Natural killer cell treated with Interleukin-12 subunit alpha and Interleukin-12 subunit beta and Interleukin-15 and Interleukin-18, amount 100 ng/mL, for 72 hours (primary cell): ENCODE measurements at regions not wholly inside any gene's neighbourhood (a gene's known extent, or its start where the extent isn't known, plus 50 kb on each side); places are given as distances from the start of the nearest gene placed in this dataset.

Experiments used
- ATAC-seq, 2 donors: fragments of 150-1000 bp; cut with Tn5 transposase in 1 of 2; sonication (Bioruptor Pico), chemical (Tn5 transposase) in 1 of 2; 2 replicates each; pipeline ENCODE4 v1.10.0; 2021
- DNase-seq: peaks from one replicate; pipeline ENCODE4 v3.0.0; 2022; ENCODE audit warnings: low spot score
- H3K27ac Mint-ChIP-seq, 2 donors: 1 replicate in 1 of 2; 2 replicates in 1 of 2; pipeline ENCODE4 v1.8.0; 2022; ENCODE audit warnings: mixed read lengths in 2 of 2, mild to moderate bottlenecking in 1 of 2, moderate library complexity in 1 of 2
- H3K27me3 Mint-ChIP-seq, 2 donors: 1 replicate in 1 of 2; 2 replicates in 1 of 2; pipeline ENCODE4 v1.8.0; 2022; ENCODE audit warnings: mixed read lengths in 2 of 2
- H3K36me3 Mint-ChIP-seq: one replicate; pipeline ENCODE4 v1.8.0; 2022; ENCODE audit warnings: mixed read lengths
- H3K4me1 Mint-ChIP-seq, 2 donors: 1 replicate in 1 of 2; 2 replicates in 1 of 2; pipeline ENCODE4 v1.8.0; 2022; ENCODE audit warnings: low read depth in 2 of 2, mixed read lengths in 2 of 2, mild to moderate bottlenecking in 1 of 2
- H3K4me3 Mint-ChIP-seq: one replicate; pipeline ENCODE4 v1.8.0; 2022; ENCODE audit warnings: mixed read lengths
- H3K9me3 Mint-ChIP-seq: 2 replicates; pipeline ENCODE4 v1.8.0; 2022; ENCODE audit warnings: mixed read lengths

DNA sequence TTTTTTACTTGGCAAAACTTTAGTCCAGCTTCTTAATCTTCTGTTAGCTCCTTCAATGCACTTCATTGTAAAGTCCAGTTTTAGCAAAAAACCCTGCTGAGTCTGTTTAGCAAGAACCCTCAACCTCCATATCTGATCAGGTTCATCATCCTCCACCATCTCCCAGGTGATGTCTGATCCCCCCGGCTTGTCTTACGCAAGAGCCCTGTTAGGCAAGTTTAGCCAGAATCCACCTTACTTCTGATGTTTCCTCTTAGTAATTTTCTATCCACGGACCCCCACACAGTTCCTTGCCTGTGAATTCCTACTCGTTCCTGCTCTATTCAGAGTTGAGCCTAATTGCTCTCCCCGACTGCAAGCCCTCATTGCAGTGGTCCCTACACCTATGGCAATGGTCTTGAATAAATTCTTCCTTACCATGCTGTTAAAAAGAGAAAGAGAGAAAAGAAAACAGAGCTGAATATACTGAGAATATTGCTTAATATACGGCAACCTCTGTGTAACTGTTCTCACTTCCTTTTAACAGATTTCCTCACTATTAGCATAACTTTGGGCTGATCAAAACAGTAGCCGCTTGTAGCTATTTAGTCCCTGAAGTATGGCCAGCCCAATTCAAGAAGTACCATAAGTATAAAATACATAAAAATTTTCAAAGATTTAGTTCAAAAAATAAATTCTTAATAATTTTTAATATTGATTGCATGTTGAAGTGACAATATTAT, 78.7 kb upstream of the MME start:
- Mint-ChIP-seq H3K27me3 (no peaks in the 10 kb centered on the region), H3K27ac (no peak overlapping the region), H3K36me3 (no peaks in the 10 kb centered on the region), H3K9me3 (peaks cover 4% of the 10 kb centered on the region), H3K4me3 (no peak overlapping the region), H3K4me1 (no peaks in the 10 kb centered on the region)
- no peak for ATAC-seq
- DNase-seq: no peak

DNA sequence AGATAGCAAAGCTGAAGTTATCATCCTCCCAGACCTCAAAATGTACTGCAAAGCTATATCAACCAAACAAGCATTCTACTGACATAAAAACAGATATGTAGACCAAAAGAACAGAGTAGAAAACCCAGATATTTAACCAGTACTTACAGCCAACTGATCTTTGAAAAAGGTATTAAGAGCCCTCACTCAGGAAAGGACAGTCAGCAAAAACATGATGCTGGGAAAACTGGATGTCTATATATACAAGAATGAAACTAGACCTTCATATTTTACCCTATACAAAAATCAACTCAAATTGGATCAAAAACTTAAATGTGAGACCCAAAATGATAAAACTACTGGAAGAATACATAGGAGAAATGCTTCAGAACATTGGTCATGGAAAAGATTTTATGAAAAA, 87.5 kb upstream of the MME start:
- no peak overlapping the region for H3K4me3 Mint-ChIP-seq
- H3K27ac Mint-ChIP-seq: no peak overlapping the region
- no peak for ATAC-seq
- no peak for DNase-seq
- H3K27me3 Mint-ChIP-seq: no peaks in the 10 kb centered on the region
- H3K9me3 Mint-ChIP-seq: peaks cover 15% of the 10 kb centered on the region
- H3K36me3 Mint-ChIP-seq: no peaks in the 10 kb centered on the region
- no peaks in the 10 kb centered on the region for H3K4me1 Mint-ChIP-seq

DNA sequence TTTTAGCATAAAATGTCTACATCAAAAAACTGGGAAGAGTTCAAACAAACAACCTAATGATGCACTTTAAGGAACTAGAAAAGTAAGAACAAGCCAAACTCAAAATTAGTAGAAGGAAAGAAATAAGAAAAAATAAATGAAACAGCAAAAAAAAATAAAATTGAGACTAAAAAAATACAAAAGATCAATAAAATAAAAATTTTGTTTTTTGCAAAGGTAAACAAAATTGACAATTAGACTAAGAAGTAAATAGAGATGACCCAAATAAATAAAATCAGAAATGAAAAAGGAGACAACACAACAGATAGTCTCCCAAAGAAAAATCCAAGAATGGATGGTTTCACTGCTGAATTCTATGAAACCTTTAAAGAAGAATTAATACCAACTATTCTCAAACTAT, 89.6 kb upstream of the MME start:
- no peaks in the 10 kb centered on the region for H3K4me1 Mint-ChIP-seq
- peaks cover 8% of the 10 kb centered on the region for H3K9me3 Mint-ChIP-seq
- no peak overlapping the region for H3K27ac Mint-ChIP-seq
- H3K4me3 Mint-ChIP-seq: no peak overlapping the region
- ATAC-seq: no peak
- no peaks in the 10 kb centered on the region for H3K27me3 Mint-ChIP-seq
- no peaks in the 10 kb centered on the region for H3K36me3 Mint-ChIP-seq
- no peak for DNase-seq

DNA sequence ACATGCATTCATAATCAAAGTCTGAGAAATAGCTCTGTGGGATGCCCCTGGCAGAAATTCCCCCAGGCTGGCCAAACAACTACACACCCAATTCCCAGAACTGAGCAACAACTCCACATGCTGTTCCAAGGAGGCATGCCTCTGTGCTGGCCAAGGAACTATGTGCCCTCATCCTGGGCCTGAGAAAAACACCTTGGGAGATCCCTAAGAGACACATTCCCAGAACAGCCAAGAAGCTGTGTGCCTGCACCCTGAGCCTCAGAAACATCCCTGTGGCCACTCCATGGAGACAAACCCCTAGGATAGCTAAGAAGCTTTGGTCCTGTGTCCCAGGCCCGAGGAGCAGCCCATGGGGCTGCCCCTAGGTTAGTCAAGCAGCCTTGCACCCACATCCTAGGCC, 92.3 kb upstream of the MME start:
- Mint-ChIP-seq H3K36me3 (peaks cover 7% of the 10 kb centered on the region), H3K27me3 (no peaks in the 10 kb centered on the region), H3K4me1 (no peaks in the 10 kb centered on the region), H3K9me3 (peaks cover 8% of the 10 kb centered on the region), H3K4me3 (no peak overlapping the region), H3K27ac (no peak overlapping the region)
- DNase-seq: no peak
- no peak for ATAC-seq

DNA sequence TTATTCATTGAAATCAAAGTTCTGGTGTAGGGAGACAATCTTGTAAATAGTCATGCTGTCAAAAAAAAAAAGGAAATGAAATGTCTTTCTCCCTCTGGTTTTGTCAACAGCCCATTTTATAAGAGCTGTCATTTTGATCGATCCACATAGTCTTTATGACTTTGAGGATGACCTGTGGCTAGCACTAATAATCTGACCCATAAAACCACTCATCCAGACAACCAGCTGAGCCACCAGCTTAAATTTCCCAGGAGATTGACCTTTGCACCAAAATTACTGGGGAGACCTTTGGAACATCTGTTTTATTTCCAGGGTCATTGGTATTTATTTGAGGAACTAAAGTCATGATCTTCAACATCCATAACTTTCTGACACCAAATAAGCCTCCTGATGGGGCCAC, 98.5 kb upstream of the MME start:
- no peaks in the 10 kb centered on the region for H3K27me3 Mint-ChIP-seq
- DNase-seq (no peak), ATAC-seq (no peak)
- H3K4me3 Mint-ChIP-seq: no peak overlapping the region
- H3K4me1 Mint-ChIP-seq: no peaks in the 10 kb centered on the region
- peaks cover 5% of the 10 kb centered on the region for H3K9me3 Mint-ChIP-seq
- H3K36me3 Mint-ChIP-seq: peaks cover 7% of the 10 kb centered on the region
- H3K27ac Mint-ChIP-seq: no peak overlapping the region

DNA sequence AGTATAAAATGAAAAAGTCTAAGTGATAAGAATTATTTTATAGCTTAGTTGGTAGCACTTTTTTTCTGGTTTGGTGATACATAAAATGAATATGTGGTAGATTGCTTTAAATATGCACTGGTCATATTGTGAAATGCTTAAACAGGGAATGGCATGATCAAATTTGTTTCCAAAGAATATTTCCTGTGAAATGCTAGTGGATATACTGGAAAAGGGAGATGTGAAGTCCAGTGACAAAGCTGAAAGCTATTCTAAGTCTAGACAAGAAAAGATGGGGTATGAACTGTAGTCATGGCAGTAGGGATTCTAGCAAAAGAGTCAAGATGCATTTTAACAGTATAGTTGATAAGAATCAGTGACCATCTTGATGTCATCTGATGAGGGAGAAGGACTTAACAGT, 98.9 kb upstream of the MME start:
- Mint-ChIP-seq H3K9me3 (peaks cover 5% of the 10 kb centered on the region), H3K4me1 (no peaks in the 10 kb centered on the region), H3K27me3 (no peaks in the 10 kb centered on the region), H3K27ac (no peak overlapping the region), H3K4me3 (no peak overlapping the region), H3K36me3 (peaks cover 7% of the 10 kb centered on the region)
- no peak for DNase-seq
- no peak for ATAC-seq

DNA sequence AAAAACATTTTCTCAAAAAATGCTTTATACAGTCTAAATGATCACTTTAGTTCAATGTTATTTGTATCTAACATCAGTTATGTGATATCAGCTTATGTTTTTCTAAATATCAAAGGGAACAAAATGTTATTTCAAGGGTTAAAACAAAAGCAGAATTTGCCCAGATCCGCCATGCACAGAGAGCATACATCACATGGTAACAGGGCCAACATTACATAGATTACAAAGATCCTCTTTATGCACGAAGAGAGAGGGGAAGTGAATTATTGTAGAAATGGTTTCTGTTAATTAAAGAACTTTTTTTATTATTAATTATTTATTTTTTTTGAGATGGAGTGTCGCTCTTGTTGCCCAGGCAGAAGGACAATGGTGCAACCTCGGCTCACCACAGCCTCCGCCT, 100.8 kb upstream of the MME start:
- H3K4me1 Mint-ChIP-seq: no peaks in the 10 kb centered on the region
- DNase-seq (no peak), ATAC-seq (no peak)
- H3K27ac Mint-ChIP-seq: no peak overlapping the region
- H3K4me3 Mint-ChIP-seq: no peak overlapping the region
- H3K36me3 Mint-ChIP-seq: peaks cover 7% of the 10 kb centered on the region
- H3K9me3 Mint-ChIP-seq: peaks cover 8% of the 10 kb centered on the region
- no peaks in the 10 kb centered on the region for H3K27me3 Mint-ChIP-seq

DNA sequence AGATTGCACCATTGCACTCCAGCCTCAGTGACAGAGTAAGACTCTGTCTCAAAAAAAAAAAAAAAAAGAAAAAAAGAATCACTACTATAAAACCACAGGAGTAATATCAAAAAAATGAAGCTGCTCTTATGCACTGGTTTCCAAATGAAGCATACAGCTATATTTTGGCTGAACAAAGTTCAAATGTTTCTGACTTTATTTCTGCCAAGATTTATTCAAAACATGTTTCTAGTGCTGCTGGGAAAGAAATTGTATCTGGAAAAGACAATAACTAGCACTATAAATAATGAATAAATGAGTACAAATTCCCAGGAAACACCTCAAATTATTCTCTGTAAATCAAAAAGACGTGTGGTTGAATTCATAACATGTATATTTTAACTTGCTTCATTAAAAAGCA, 102.5 kb upstream of the MME start:
- ATAC-seq (no peak), DNase-seq (no peak)
- Mint-ChIP-seq H3K4me3 (no peak overlapping the region), H3K36me3 (no peaks in the 10 kb centered on the region), H3K27ac (no peak overlapping the region), H3K4me1 (no peaks in the 10 kb centered on the region), H3K27me3 (no peaks in the 10 kb centered on the region), H3K9me3 (peaks cover 5% of the 10 kb centered on the region)

DNA sequence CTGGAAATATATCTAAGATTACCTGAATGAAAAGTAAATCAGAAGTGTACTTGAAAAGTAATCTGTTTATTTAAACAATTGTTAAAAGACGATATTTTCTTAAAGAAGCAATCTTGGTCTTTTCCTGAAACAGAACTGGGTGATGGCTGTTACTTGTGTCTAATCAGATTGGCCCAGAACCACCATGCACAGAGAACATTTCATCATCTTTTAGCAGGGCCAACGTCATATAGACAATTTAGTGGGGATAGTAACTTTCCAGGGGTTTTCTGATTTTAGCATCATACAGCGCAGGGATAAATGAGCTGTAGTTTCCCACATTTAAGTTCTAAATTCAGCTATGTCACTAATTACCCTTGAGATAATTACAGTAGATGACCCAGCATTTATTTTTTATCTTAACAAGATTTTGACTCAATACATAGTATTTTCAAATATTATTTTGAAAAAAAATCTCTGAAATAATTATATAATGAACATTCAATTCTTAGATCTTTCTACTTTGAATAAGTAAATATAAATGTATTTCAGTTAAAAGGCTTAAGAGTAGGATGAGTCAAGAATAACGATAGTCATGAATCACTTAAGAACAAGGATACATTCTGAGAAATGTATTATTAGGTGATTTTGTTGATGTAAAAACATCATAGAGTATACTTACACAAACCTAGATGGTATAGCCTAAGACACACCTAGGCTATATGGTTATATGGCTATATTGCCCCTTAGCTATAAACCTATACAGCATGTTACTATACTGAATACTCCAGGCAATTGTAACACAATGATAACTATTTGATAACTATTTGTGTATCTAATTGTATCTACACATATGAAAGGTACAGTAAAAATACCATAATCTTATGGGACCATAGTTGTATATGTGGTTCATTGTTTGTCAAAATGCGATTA, 103.8 kb upstream of the MME start:
- no peaks in the 10 kb centered on the region for H3K27me3 Mint-ChIP-seq
- H3K27ac Mint-ChIP-seq: no peak overlapping the region
- no peak for ATAC-seq
- H3K4me3 Mint-ChIP-seq: no peak overlapping the region
- DNase-seq: no peak
- no peaks in the 10 kb centered on the region for H3K36me3 Mint-ChIP-seq
- H3K9me3 Mint-ChIP-seq: peaks cover 5% of the 10 kb centered on the region
- no peaks in the 10 kb centered on the region for H3K4me1 Mint-ChIP-seq

DNA sequence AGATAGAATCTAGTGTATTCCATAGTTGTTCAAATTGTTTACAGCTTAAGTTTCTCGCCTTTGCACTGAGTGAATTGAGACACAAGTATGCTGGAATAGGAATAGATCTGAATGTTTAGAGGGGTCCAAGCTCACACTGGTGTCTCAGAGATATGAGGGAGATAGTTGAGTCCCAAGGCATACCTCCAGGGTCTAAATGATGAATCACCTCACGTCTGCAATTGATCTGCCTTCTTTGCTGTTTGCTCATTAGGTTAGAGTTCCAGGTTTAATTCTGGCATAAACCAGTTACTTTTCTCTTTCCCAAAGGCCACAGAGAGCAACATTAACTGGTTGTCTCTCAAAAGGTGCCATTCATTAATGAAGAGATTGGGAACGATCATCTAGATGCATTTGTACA, 106.3 kb upstream of the MME start:
- H3K4me3 Mint-ChIP-seq: no peak overlapping the region
- peaks cover 2% of the 10 kb centered on the region for H3K9me3 Mint-ChIP-seq
- no peaks in the 10 kb centered on the region for H3K36me3 Mint-ChIP-seq
- no peaks in the 10 kb centered on the region for H3K4me1 Mint-ChIP-seq
- H3K27ac Mint-ChIP-seq: no peak overlapping the region
- DNase-seq: no peak
- H3K27me3 Mint-ChIP-seq: no peaks in the 10 kb centered on the region
- ATAC-seq: no peak

DNA sequence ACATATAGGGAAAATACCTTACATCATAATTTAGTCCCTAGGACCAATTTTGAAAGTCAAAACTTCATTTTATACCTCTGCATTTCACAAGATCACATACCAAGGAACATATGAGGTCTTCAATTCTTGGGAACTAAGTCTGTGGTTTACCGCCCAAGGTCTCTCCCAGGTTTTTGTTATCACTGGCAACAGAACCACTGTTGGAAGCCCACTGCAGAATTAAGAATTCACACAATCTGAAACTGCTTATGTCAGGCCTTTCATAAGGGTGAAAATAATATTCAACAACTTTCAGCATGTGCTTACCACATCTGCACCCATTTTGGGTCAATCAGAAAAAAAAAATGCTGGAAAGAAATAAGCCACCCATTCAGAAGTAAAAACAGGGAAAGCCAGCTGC, 107.2 kb upstream of the MME start:
- DNase-seq (no peak), ATAC-seq (no peak)
- no peak overlapping the region for H3K4me3 Mint-ChIP-seq
- no peak overlapping the region for H3K27ac Mint-ChIP-seq
- H3K36me3 Mint-ChIP-seq: no peaks in the 10 kb centered on the region
- H3K9me3 Mint-ChIP-seq: peaks cover 4% of the 10 kb centered on the region
- H3K27me3 Mint-ChIP-seq: no peaks in the 10 kb centered on the region
- no peaks in the 10 kb centered on the region for H3K4me1 Mint-ChIP-seq

DNA sequence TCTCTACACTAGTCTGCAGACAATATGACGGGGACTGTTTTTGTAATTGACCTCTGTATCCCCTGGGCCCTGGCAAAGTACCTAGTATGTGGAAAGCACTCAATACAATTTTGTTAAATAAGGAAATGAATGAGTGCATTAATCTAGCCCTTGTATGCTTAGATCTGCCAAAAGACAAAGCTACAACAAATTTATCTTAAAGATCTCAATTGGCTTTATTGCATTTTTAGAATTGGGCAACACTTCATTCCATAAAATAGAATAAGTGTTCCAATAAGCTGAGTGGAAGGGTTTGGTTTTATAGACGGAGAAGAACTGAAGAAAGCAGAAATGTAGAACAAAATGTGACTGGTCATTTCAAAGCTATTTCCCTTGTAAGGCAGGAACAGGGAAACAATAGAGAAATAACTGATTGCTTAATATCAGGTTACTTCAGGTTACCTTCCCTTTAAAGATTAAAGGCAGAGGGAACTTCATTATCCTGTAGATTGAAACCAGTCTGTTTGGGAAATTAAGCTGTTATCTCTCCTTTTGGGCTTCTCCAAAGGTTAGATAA, 108.3 kb upstream of the MME start:
- no peaks in the 10 kb centered on the region for H3K4me1 Mint-ChIP-seq
- H3K27me3 Mint-ChIP-seq: no peaks in the 10 kb centered on the region
- H3K27ac Mint-ChIP-seq: no peak overlapping the region
- H3K9me3 Mint-ChIP-seq: peaks cover 5% of the 10 kb centered on the region
- H3K4me3 Mint-ChIP-seq: no peak overlapping the region
- ATAC-seq (no peak), DNase-seq (no peak)
- no peaks in the 10 kb centered on the region for H3K36me3 Mint-ChIP-seq

DNA sequence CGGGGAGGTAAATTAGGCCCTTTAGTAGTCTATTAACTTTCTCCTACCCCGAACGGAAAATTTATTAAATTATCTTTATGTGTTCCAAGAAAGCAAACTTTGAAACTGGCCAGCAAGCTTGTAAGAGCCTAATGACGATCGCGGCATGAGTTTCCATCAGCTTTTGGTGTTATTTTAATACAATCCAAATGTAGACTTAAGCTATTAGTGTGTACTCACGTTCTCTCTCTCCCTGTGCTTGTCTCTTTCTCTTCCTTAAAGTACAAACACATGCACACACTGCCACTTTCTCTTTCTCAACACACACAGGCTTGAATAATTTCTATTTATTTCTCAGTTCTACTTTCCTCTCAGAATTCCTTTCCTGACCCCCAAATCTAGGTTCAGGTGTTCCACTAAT, 108.8 kb upstream of the MME start:
- Mint-ChIP-seq H3K27me3 (no peaks in the 10 kb centered on the region), H3K4me3 (no peak overlapping the region), H3K36me3 (no peaks in the 10 kb centered on the region), H3K9me3 (peaks cover 5% of the 10 kb centered on the region), H3K27ac (no peak overlapping the region), H3K4me1 (no peaks in the 10 kb centered on the region)
- no peak for ATAC-seq
- DNase-seq: no peak

DNA sequence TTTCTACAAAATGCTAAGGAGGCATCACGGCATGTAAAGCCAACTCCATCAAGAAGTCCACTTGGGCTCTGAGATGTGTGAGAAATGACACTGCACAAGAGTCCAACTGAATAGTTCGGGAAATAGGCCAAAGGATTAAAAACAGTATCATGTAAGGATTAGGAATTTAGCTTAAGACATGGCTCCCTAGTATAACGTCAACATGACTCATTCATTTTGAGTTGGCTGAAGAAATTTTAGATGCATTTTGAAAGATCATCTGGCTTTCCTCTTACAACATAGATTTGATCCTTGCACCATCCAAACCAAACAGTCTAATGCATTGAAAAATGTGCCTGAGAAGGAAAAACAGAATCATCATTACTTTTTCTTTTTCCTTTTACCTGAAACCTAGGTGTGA, 109.3 kb upstream of the MME start:
- H3K27ac Mint-ChIP-seq: no peak overlapping the region
- ATAC-seq (no peak), DNase-seq (no peak)
- no peaks in the 10 kb centered on the region for H3K27me3 Mint-ChIP-seq
- no peak overlapping the region for H3K4me3 Mint-ChIP-seq
- no peaks in the 10 kb centered on the region for H3K36me3 Mint-ChIP-seq
- H3K4me1 Mint-ChIP-seq: no peaks in the 10 kb centered on the region
- peaks cover 5% of the 10 kb centered on the region for H3K9me3 Mint-ChIP-seq
